Effector CD8-positive, alpha-beta T cell (primary cell): ENCODE measurements at regions not wholly inside any gene's neighbourhood (a gene's known extent, or its start where the extent isn't known, plus 50 kb on each side); places are given as distances from the start of the nearest gene placed in this dataset.

Experiments
- DNase-seq: peaks from one replicate; lab custom pipeline; 2025; lab: John Stamatoyannopoulos, UW

DNA sequence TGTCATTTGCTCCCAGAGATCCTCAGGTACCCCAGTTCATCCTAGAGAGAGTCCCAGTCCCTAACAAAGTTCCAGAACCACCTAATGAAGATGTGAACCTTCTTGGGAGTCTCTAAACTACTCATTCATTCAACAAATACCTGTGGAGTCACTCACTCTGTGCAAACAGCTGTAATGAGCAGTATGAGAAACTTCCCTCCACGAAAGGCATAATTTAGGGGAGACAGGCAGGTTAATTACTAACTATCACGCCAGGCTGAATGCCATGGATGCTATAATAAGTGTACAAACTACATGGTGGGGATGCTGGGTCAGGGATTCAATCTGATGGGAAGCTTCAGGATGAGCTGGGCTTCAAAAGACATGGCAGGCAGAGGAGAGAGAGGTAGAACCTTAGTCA, 70.1 kb upstream of the AFDN start:
- no peak for DNase-seq

DNA sequence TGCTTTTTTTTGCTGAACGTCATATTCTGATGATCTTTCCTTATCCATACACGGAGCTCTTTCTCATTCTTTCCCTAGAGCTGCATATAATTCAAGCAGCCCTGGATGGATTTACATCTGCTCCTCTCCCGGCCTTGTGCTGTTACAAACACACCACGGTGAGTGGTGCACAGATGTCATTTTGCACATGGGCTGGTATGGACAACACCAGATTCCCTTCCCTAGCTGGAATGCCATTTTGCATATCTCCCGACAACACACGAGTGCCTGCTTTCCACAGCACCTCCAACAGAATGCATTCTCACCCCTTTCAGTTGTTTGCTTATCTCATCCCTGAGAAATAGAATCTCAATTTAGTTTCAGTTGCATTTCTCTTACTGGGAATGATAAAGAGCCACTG, 69.5 kb upstream of the AFDN start:
- DNase-seq = no peak

DNA sequence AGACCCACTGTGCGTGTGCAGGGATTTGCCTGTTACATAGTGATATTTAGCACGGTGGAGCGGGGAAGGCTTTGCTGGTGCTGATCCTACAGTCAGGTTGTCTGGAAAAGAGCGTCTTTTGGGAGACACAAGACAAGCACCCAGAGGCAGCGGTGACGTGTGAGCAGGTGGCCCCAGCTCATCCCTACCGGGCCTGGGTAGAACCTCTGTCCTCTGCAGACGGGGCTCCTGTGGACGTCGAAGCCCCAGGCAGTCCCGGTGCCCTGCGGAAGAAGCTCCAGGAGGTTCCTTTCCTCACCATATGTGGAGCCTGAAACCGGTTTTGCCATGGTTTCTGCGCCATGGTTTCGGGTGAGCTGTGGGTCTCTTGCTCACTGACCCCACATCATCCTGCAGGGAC, 68.9 kb upstream of the AFDN start:
- DNase-seq = no peak

DNA sequence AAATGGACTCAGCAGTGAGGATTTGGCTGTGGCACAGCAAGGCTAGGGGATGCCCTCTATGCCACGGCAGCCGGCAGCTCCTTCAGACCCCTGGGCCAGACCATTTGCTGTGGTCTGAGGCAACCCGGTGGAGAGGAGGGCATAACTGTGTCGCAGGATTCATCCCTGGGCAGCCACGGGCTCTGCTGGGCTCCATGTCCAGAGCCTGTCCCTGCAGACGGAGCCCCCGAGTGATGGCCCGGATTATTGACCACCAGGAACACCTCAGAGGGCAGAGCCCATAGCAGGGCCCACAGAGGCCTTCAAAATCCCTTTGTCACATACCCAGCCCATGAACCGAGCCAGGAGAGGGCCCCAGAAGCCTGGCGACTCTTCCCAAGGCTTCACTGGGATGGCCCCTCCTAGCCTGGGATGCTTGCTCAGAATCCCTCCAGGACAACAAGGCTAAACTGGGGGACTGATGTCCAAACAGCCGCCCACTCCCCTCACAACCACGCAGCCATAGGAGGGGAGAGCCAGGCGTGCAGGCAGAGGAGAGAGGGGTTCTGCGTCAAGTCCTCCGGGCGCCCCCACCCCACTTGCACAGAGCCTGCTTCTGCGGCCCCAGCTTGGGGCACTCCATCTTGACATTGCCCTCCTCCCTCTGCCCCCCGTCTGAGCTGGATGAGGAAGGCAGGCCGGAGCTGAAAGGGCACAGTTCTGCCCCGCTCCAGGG, 68.2 kb upstream of the AFDN start:
- no peak for DNase-seq

DNA sequence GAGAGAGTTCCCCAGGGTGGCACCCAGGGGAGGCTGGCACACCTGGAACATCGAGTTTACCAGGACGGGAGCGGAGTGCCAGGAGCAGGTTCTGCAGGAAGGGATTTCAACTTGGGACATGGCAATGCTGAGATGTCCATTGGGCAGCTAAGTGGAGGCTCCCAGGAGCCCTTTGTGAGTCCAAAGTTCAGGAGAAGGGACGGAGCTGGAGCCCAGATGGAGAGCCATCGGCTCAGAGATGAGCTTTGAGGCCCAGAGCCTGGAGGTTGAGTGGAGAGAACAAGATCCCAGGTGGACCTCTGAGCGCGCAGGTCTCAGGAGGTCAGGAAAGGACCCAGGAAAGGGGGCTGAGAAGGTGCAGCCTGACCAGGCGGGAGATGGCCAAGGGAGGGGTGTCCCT, 67.5 kb upstream of the AFDN start:
- no peak for DNase-seq

DNA sequence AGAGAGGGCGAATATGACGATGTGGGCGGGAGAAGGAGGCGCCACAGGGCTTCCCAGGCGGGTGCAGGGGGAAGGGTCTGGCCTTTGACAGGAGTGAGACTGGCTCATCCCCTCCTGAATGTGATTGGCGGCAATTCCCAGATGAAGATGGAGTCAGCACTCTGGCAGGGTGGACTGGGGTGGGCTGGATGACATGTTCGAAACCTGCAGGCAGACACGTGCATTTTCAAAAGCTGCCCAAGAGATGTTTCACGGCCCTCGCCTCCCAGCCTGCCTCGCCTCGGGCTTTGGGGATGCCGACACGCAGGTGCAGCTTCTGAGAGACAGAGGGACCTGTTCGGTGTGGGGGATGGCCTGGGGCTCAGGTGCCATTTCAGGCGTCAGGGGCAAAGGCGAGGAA, 66.8 kb upstream of the AFDN start:
- no peak for DNase-seq

DNA sequence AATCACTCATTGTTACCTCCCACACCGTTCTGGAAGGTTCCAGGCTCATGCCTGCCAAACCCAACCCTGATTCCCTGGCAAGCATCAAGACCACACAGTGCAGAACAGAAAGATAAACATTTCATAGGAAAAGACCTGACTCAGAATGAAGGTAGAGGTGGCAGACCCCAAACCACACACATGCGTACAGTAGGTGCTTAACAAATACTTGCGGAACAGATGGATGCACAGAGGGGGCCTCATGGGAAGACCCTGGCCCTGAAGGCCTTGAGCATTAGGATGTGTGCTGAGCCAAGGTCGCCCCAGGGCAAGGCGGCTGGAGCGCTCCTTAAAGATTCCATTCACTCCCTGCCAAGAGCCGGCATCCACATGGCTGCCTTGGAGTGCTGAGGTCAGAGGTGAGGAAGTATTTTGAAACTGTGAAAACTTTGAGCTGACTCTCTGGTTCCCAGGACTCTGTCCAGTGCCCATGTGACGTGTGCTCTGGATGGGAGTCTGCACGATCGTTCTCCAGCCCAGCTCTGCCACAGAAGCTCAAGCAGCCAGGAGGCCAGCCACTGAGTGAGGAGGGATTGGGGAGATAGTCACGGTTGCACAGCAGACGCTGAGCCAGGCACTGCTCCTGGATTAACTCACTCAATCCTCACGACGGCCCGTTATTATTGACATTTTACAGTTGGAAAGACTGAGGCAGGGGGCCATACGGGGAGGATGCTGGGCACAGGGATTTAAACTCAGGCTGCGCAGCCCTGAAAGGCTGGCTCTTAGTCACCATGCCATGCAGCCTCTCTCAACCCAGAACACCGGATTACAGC, 65.5 kb upstream of the AFDN start:
- no peak for DNase-seq

DNA sequence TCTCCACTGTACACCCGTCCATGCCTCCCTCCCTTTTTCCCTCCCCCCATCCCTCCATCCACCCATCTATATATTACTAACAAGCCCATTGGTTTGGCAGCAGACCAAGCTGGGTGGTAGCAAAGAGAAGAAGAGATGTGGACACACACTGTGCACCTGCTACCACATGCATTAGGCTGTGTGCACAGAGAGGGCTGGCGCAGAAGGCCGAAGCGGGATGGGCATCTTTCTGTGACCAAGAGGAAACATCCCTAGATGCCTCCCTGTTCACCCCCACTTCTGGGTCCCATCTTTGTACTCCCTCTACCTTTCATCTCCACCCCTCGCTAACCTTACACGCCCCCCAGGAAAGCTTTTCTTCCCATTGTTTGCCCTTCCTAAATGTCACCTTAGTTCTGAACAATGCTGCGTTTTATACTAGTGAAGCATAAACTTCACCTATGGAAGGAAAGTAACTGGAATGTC, 64.9 kb upstream of the AFDN start:
- no peak for DNase-seq

DNA sequence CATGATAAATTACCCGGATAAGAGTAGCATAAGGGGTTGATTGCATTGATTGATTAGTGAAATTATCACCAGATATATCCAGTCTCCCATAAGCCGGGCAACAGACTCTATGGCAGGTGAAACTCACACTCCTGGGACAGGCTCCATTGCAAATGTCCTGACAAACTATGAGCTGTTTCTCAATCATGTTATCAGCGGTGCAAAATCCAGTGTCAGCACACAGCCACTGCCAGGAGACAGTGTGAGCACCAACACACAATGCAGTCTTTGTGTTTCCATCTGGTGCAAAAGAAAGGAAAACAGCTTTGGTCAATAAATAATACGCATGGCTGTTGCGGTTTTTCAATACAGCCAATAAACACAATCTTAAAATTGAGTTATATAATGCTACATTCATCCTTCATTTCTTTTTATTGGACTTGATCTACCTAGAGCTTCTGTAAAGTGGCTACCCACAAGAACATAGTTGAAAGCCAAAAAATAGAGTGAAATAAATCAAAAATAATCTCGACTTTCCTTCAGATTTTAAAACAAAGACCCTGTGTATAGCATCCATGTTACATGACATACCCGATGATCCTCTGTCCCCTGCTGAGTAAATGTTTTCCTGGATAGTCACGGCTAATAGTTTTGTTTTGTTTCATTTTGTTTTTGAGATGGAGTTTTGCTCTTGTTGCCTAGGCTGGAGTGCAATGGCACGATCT, 64.3 kb upstream of the AFDN start:
- DNase-seq = no peak

DNA sequence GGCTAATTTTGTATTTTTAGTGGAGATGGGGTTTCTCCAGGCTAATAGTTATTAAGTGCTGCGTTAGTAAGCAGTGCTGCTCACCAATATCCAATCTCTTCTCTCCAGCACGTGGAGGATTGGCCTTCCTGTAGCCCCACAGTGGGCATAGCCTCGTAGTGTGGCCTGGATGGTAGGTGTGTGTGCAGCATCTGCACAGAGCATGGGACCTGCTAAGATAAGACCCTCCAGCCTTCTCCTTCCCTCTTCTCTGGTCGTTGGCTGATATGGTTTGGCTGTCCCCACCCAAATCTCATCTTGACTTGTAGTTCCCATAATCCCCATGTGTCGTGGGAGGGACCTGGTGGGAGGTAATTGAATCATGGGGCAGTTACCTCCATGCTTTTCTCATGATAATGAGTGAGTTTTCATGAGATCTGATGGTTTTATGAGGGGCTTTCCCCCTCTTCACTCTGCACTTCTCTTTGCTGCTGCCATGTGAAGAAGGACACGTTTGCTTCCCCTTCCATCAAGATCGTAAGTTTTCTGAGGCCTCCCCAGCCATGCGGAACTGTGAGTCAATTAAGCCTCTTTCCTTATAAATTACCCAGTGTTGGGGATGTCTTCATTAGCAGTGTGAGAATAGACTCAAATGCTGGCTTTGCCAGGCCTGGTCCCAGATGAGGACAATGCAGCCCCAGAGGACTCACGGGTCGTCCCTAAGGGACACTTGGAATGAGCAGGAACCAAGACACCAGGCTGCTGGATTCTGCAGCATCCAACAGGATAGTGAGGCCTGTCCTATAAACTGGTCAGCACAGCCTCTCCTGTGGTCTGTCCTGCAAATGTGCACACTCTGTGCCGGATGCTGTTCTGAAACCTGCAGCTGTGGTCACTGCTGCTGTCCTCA, 63.4 kb upstream of the AFDN start:
- no peak for DNase-seq

DNA sequence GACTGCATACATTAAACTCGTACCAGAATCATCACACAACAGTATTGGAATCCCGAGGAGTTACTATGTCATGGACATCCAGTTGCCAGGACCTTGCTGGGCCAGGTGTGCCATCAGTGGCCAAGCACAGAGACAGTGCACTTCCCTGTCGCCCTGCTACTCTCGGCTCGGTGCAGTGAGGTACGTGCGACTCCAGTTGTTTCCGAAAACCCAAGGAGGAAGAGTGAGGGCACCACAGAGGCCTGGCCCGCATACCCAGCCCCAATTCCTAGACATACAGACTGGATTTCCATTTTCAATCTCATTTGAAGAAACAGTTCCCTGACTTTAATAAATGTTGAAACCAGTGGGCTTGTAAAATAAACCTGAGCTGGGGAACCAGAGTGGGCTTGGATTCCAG, 62.5 kb upstream of the AFDN start:
- no peak for DNase-seq

DNA sequence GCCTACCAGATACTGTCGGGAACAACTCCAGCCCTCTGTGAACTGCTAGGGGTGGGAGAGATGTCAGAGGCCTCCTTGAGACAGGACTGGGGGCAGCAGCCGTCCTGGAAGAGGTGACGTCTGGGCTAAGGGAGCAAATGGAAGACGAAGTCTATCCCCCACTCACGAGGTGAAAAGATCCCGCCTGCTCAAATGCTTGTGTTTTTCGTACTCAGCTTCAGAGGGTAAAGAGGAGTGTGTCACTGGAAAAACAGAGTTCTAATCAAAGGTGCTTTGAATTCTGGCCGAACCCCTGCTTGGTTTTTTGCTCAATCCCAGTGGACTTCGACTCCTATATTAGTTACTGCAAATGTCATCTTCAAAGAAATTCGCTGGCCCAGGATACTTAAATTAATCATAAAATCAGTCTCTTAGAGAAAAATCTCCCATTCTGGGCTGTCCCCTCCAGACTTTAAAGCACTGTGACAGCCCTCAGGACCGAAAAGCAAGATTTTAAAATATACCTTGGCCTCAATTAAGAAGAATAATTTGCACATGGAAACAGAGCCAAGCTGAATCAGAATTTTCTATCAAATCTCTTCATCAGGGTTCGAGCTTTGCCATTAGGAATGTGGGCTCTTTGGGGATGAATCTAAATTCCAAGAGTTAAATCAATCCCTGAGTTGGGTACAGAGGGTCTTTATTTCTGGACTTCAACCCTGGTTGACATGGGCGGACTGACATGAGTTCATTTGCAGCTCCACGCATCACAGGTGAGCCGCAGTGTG, 61.8 kb upstream of the AFDN start:
- no peak for DNase-seq

DNA sequence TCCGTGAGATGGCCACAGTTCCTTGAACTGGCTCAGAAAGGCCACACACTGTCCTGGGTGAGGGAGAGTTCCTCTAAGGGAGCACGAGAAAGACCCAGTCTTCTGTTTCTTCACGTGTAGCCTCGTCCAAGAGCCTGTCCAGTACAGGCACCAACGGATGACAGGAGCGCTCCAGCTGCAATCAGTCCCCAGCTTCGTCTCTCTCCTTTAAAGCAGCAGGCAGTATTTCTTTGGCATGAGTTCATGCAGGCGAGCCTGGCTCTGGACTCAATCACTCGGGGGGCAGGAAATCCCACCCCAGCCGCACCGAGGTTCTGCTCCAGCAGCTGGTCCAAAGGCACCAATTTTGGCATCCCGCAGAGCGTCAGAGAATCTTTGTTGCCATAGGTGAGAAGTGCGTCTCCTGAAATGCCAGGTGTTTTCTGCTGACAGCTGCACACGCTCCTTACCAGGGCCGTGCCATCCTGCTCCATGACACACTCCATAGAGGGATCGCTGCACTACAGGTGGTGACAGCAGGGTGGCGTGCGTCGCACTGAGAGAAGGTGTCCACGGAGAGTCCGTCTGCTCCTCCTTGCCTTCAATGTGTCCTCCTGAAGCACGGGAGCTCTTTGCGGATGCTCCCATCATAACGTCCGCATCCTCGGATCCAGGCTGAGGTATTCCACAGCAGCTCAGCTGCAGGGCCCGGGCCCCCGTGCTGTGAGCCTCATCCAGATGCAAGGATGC, 59.6 kb upstream of the AFDN start:
- no peak for DNase-seq

DNA sequence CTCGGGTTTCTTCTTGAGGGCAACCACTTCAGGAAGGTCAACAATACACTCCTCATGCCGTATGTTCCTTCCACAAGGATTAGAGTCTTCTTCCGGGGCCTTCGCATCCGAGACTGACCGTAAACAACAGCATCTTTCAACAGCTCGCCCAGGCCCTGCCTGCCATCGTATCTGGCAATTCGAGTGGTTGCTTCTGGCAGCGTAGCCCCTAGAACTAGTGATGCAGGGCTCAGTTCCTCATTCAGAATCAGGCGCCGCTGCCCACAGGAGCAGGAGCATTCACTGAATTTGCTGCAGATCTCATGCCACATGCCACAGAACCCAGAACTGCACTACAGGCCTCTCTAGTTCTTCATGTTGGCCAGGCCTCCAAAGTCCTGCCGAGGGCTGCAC, 59.0 kb upstream of the AFDN start:
- no peak for DNase-seq

DNA sequence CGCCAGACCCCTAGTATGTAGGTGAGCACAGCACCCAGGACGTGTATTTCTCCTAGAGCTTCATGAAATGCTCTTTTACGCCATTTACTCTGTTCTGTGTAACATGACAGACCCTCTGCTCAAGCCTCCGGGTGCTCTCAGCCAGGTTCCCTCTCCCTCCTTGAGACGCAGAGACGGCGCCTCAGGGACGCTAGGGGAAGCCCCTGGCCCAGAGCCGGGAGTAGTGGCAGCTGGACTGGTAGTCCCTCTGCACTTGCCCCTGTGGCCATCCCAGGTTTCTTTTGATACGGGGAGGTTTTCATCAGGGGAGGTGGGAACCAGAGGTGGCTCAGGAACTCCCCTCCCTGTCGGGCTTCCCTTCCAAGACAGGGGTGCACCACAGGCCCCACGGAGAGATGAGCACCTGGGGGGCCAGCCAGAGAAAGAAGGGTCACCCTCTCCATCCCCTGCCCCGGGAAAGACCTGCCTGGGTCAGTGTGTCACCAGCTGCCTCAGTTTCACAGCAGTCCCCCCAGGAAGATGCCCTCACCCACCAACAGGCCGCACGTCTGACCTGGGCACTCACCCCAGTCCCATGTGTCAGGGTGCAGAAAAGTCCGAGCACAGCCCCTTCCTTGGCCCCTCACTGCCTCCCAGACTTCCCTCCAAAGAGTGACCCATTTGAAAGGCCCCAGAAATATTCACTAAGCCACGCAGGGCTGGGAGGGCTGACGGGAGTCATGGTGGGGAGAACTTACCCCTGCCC, 58.1 kb upstream of the AFDN start:
- no peak for DNase-seq

DNA sequence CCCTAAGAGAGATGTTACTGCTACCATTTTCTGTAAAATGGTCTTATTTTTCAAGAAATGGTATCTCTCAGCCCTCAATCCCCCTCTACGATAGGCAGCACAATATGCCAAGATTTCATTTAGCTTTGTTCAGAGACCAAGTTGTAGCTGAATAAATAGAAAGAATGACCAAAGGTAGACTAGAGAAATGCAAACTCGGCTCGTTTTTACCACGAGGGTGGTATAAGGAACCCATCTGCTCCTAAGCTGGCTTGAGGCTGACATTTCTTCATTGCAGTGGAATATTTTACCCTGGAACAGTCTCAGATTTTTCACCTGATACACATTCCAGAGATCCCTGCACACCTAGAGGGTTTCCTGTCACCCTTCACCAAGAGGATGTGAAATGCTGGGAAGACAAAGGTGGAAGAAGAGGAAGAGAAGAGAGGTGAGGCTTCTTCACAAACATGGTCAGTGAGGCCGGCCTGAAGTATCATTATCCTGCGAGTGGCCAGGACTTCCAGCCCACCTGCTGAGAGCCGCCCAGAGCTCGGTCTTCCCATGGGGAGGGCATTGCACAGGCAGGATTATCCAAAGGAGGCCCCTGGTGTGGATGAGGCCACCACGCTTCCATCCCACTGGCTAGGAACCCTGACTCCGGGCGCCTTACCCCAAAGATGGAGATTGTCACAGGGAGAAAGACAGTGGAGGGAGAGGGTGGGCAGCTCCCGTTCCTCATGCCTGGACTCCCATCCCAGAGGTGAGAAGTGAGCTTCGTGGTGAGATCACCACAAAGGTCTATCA, 57.1 kb upstream of the AFDN start:
- no peak for DNase-seq

DNA sequence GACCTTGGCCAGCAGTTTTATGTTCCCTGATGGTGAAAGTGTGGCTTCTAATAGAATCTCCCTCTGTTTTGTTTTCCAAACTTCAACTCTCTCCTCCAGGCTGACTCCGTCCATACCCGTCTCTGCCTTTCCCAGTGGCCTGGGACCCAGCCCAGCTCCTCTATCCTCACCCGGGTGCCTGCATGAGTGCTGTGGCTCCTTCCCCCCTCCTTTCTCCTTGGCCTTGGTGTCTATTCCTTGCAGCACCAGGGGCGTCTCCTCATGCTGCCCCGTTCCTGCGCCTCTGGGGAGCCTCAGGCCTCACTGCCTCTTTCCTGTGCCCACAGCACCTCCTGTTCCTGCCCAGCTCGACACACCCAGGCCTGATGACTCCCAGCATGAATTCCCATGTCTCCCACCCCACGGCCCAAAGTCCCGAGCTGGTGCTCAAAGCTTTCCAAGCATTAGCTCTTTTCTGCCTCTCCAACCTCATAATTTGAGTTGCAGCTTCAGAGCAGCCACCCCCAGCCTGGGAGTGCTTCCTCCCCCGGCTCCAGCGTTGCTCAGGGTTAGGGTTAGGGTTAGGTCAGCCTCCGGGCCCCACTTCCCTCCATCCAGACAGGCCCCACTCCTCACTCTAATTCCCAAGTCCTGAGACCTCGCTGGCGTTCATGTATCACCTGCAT, 56.3 kb upstream of the AFDN start:
- no peak for DNase-seq

DNA sequence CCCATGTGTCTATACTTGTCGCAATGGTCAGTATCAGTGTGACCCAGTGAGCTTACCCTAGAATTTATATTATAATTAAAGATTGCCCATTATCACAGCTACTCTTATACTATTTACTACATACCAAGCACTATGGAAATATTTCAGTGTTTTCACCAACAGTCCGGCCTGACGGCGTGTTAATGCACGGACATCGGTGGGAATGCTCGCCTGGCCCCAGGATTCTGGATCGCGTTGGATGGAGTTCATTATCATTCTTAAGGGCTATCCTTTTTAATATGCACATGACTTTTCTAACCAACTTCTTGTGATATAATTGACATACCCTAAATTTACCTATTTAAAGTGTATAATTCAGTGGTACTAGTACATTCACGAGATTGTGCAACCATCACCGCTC, 51.8 kb upstream of the AFDN start:
- no peak for DNase-seq
